Fibroblast of lung (primary cell): ENCODE measurements at regions not wholly inside any gene's neighbourhood (a gene's known extent, or its start where the extent isn't known, plus 50 kb on each side); places are given as distances from the start of the nearest gene placed in this dataset.
"Not testable (repeated sequence)": the region's sequence is repeated elsewhere in the genome, so short reads cannot be mapped to it uniquely, and the experiment has no call there.

Experiments
- DNase-seq, 2 donors: peaks; one replicate each; pipeline versions ENCODE4 v3.0.0 to v3.0.0-alpha.2; 2010; ENCODE audit warnings: low read depth in 2 of 2
- H2AFZ ChIP-seq: 2 replicates; pipeline ENCODE4 v1.5.1; 2012; ENCODE audit warnings: low read length, control low read depth, inconsistent platforms
- H3K27ac ChIP-seq: 2 replicates; pipeline ENCODE4 v1.5.1; 2011; ENCODE audit warnings: low read length, control low read depth; ENCODE audit not compliant: insufficient read depth
- H3K27me3 ChIP-seq: 2 replicates; pipeline ENCODE4 v1.5.1; 2011; ENCODE audit warnings: mild to moderate bottlenecking, low read length; ENCODE audit not compliant: control insufficient read depth, insufficient read depth
- H3K36me3 ChIP-seq: 2 replicates; pipeline ENCODE4 v1.5.1; 2011; ENCODE audit warnings: low read length; ENCODE audit not compliant: control insufficient read depth, insufficient read depth
- H3K4me1 ChIP-seq: 2 replicates; pipeline ENCODE4 v1.5.1; 2011; ENCODE audit warnings: low read length; ENCODE audit not compliant: control insufficient read depth, insufficient read depth; ENCODE audit errors: extremely low read depth
- H3K4me2 ChIP-seq: 2 replicates; pipeline ENCODE4 v1.5.1; 2011; ENCODE audit warnings: low read length, control low read depth; ENCODE audit not compliant: insufficient read depth; ENCODE audit errors: extremely low read depth
- H3K4me3 ChIP-seq, 4 experiments: fragments of 200-600 bp in 1 of 4; sonication (generic) in 1 of 4; replicated peaks in 1 of 4; 2 replicates each; pipeline ENCODE4 v1.5.1; 2011 to 2016; ENCODE audit warnings: low read length in 4 of 4, low read depth in 3 of 4, mild to moderate bottlenecking in 3 of 4, control low read depth in 2 of 4, inconsistent platforms in 1 of 4, mixed read lengths in 1 of 4; ENCODE audit not compliant: insufficient read depth in 1 of 4; ENCODE audit errors: control extremely low read depth in 1 of 4
- H3K79me2 ChIP-seq: 2 replicates; pipeline ENCODE4 v1.5.1; 2012; ENCODE audit warnings: mild to moderate bottlenecking, low read length, inconsistent platforms; ENCODE audit not compliant: control insufficient read depth, insufficient read depth
- H3K9ac ChIP-seq: 2 replicates; pipeline ENCODE4 v1.5.1; 2011; ENCODE audit warnings: mild to moderate bottlenecking, low read length, control low read depth; ENCODE audit not compliant: insufficient read depth
- H3K9me3 ChIP-seq: 2 replicates; pipeline ENCODE4 v1.5.1; 2012; ENCODE audit warnings: low read depth, low read length; ENCODE audit not compliant: control insufficient read depth, insufficient read depth
- H4K20me1 ChIP-seq: 2 replicates; pipeline ENCODE4 v1.5.1; 2011; ENCODE audit warnings: low read length; ENCODE audit not compliant: control insufficient read depth, insufficient read depth; ENCODE audit errors: extremely low read depth
- EZH2 ChIP-seq: IDR thresholded peaks from 2 replicates; pipeline ENCODE4 v1.5.1; 2012; ENCODE audit warnings: low read length, control low read depth, mild to moderate bottlenecking; ENCODE audit errors: missing control alignments
- TF ChIP-seq, protein P1 (sequence below), 2 donors: IDR thresholded peaks in 1 of 2; conservative IDR thresholded peaks in 1 of 2; 1 replicate in 1 of 2; 2 replicates in 1 of 2; pipeline ENCODE4 v1.5.1; 2011 to 2012; ENCODE audit warnings: low read length in 2 of 2, control low read depth in 1 of 2, inconsistent platforms in 1 of 2, low read depth in 1 of 2, mild to moderate bottlenecking in 1 of 2

GRCh38 chr21:28688381-28688780 is 304.3 kb downstream of the LTN1 start:
- Histone ChIP-seq H2AFZ (no peak overlapping the region), H3K79me2 (no peaks in the 10 kb centered on the region), H3K27me3 (no peaks in the 10 kb centered on the region), H3K36me3 (no peaks in the 10 kb centered on the region), H3K4me2 (no peak overlapping the region), H3K9me3 (no peaks in the 10 kb centered on the region), H3K9ac (no peak overlapping the region), H3K27ac (no peak overlapping the region), H3K4me3 (no peak overlapping the region), H4K20me1 (no peaks in the 10 kb centered on the region), H3K4me1 (no peaks in the 10 kb centered on the region)
- no peak for DNase-seq
- TF ChIP-seq, protein P1, sequence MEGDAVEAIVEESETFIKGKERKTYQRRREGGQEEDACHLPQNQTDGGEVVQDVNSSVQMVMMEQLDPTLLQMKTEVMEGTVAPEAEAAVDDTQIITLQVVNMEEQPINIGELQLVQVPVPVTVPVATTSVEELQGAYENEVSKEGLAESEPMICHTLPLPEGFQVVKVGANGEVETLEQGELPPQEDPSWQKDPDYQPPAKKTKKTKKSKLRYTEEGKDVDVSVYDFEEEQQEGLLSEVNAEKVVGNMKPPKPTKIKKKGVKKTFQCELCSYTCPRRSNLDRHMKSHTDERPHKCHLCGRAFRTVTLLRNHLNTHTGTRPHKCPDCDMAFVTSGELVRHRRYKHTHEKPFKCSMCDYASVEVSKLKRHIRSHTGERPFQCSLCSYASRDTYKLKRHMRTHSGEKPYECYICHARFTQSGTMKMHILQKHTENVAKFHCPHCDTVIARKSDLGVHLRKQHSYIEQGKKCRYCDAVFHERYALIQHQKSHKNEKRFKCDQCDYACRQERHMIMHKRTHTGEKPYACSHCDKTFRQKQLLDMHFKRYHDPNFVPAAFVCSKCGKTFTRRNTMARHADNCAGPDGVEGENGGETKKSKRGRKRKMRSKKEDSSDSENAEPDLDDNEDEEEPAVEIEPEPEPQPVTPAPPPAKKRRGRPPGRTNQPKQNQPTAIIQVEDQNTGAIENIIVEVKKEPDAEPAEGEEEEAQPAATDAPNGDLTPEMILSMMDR (conservative IDR thresholded peaks at IDR 0.05 in 1 of 2, IDR thresholded peaks at IDR 0.05 in 1 of 2; ENCODE audit: low read depth in 1 of 2, low read length in 2 of 2): no peak
- no peak for TF ChIP-seq EZH2

- Histone ChIP-seq H3K4me1 (no peaks in the 10 kb centered on the region), H3K4me3 (no peak overlapping the region), H3K27me3 (no peaks in the 10 kb centered on the region), H3K79me2 (no peaks in the 10 kb centered on the region), H3K9ac (no peak overlapping the region), H3K4me2 (no peak overlapping the region), H3K27ac (no peak overlapping the region), H3K36me3 (no peaks in the 10 kb centered on the region), H4K20me1 (no peaks in the 10 kb centered on the region), H2AFZ (no peak overlapping the region), H3K9me3 (no peaks in the 10 kb centered on the region)
- no peak for TF ChIP-seq EZH2
- TF ChIP-seq, protein P1 (conservative IDR thresholded peaks at IDR 0.05 in 1 of 2, IDR thresholded peaks at IDR 0.05 in 1 of 2; ENCODE audit: low read depth in 1 of 2, low read length in 2 of 2): no peak
- DNase-seq: no peak
Observed at GRCh38 chr21:28687586-28687985, 305.1 kb downstream of the LTN1 start.

DNA sequence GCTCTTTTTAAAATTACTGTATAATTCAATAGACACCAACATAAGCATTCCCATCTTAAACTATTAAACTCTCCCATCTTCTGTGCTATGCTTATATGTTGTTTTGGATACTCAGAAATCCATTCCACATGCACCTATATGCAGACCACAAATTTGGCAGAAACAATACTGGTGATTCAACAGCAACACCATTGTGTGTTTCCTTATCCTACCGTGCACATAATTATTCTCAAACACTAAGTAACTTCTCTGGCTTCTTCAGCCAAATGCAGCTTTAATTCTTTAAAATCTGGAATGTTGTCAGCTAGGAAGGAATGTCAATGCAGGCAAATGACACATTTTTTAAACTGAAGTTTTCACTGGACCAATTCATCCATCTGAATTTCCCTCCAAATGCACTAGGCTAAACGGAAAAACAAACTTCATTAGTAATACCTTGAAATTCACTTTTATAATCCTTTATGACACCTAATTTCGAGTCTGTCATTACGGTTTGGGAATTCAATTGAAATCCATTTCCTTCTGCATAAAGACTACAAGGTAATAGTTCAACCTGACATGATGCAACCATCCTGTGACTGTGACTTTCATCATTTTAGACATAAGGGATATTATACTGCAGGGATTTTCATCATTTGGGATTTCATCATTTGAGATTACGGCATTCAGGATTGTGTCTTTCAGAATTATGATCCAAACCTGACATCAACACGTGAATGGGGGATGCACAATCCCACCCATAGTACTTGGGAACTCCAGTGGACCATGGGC is 308.5 kb downstream of the LTN1 start:
- Histone ChIP-seq H3K4me1 (no peaks in the 10 kb centered on the region), H4K20me1 (no peaks in the 10 kb centered on the region), H3K36me3 (no peaks in the 10 kb centered on the region), H3K79me2 (no peaks in the 10 kb centered on the region), H3K27me3 (no peaks in the 10 kb centered on the region), H3K4me2 (no peak overlapping the region), H2AFZ (no peak overlapping the region), H3K9me3 (no peaks in the 10 kb centered on the region), H3K9ac (no peak overlapping the region), H3K4me3 (no peak overlapping the region), H3K27ac (no peak overlapping the region)
- TF ChIP-seq, protein P1 (conservative IDR thresholded peaks at IDR 0.05 in 1 of 2, IDR thresholded peaks at IDR 0.05 in 1 of 2; ENCODE audit: low read depth in 1 of 2, low read length in 2 of 2): no peak
- TF ChIP-seq EZH2: no peak
- DNase-seq: no peak

DNA sequence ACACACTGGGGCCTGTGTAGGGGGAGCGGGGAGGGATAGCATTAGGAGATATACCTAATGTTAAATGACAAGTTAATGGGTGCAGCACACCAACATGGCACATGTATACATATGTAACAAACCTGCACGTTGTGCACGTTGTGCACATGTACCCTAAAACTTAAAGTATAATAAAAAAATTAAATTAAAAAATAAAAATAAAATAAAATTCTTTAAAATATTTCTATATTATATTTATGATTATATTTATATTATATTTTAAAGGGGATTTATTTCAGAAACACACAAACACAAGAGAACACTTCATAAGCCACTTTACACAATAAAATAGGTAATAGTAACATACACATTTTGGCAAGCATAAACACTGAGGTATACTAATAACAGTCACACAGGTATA is 309.8 kb downstream of the LTN1 start:
- H2AFZ ChIP-seq, H3K9ac ChIP-seq, H3K79me2 ChIP-seq, H3K27ac ChIP-seq, H4K20me1 ChIP-seq, H3K4me2 ChIP-seq, DNase-seq, H3K9me3 ChIP-seq, H3K36me3 ChIP-seq, H3K27me3 ChIP-seq, H3K4me1 ChIP-seq, H3K4me3 ChIP-seq: not testable (repeated sequence)

DNA sequence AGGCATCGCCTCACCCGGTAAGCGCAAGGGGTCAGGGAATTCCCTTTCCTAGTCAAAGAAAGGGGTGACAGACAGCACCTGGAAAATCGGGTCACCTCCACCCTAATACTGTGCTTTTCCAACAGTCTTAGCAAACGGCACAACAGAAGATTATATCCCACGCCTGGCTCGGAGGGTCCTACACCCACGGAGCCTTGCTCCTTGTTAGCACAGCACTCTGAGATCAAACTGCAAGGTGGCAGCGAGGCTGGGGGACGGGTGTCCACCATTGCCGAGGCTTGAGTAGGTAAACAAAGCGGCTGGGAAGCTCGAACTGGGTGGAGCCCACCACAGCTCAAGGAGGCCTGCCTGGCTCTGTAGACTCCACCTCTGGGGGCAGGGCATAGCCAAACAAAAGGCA is 315.6 kb downstream of the LTN1 start:
- not testable (repeated sequence) for H3K9ac ChIP-seq, H2AFZ ChIP-seq, H3K79me2 ChIP-seq, H3K9me3 ChIP-seq, H3K4me3 ChIP-seq, H4K20me1 ChIP-seq, H3K4me1 ChIP-seq, H3K27me3 ChIP-seq, DNase-seq, H3K36me3 ChIP-seq, H3K4me2 ChIP-seq, H3K27ac ChIP-seq
